ENCODE measurements at regions not wholly inside any gene's neighbourhood (a gene's known extent, or its start where the extent isn't known, plus 50 kb on each side); places are given as distances from the start of the nearest gene placed in this dataset.

DNA sequence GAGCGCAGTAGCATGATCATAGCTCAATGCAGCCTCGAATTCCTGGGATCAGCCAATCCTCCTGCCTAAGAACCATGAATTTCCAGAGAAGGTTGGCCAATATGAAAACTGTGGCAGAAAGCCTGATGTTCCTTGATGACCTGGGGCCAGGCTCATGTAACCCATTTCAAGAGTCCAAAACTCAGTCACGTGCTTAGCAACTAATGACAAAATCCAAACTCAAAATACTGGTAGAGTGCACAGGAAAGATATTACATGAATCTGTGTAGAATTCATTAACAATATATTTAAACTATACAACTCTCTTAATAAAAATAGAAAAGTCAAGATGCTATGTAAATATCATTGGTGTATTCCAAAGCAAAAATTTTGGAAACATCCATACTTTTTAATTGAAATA, 265.7 kb upstream of the NDST3 start:
- Mint-ChIP-seq H3K4me1 (ENCODE audit: low read depth in 2 of 2) (no peaks in the 10 kb centered on the region), H3K4me3 (no peak overlapping the region), H3K27ac (no peak overlapping the region), H3K27me3 (no peaks in the 10 kb centered on the region), H3K36me3 (no peaks in the 10 kb centered on the region), H3K9me3 (peaks cover 8% of the 10 kb centered on the region)
- ATAC-seq (no peak), DNase-seq (ENCODE audit: low spot score) (no peak)

DNA sequence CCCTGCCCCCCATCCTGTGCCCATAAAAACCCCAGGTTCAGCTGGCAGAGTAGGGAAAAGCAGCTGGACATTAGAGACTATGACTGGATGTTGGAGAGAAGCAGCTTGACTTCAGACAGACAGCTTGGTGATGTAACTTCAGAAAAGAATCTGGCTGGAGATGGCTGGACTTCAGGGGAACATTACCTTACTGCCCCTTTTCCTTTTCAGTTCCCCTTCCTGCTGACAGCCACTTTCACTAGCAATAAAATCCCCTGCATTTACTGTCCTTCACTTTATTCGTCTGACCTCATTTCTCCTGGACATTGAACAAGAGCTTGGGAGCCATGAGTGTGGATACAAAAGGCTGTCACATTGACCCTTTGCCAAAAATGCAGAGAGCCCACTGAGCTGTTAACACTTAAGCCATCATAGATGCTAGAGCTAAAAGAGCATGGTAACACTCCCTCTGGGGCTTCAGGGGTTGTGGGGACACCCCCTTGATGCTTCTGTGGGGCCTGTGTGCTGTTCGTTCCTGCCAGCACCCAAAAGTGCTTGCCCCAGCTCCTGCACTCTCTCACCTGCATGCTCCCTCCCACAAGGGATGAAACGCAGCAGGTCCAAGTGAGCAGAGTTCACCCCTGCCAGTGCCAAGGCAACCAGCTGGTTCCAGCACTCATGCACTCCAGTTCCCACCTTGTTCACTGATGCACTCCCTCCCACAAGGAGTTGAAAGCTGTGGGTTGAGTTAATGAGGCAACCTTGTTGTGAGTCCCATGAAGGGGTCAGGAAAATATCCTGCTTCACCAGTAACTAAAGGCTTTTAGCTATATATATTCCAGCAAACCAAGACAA, 263.8 kb upstream of the NDST3 start:
- Mint-ChIP-seq H3K27me3 (no peaks in the 10 kb centered on the region), H3K4me1 (ENCODE audit: low read depth in 2 of 2) (no peaks in the 10 kb centered on the region), H3K9me3 (peaks cover 3% of the 10 kb centered on the region), H3K4me3 (no peak overlapping the region), H3K27ac (no peak overlapping the region), H3K36me3 (no peaks in the 10 kb centered on the region)
- ATAC-seq (no peak), DNase-seq (ENCODE audit: low spot score) (no peak)

DNA sequence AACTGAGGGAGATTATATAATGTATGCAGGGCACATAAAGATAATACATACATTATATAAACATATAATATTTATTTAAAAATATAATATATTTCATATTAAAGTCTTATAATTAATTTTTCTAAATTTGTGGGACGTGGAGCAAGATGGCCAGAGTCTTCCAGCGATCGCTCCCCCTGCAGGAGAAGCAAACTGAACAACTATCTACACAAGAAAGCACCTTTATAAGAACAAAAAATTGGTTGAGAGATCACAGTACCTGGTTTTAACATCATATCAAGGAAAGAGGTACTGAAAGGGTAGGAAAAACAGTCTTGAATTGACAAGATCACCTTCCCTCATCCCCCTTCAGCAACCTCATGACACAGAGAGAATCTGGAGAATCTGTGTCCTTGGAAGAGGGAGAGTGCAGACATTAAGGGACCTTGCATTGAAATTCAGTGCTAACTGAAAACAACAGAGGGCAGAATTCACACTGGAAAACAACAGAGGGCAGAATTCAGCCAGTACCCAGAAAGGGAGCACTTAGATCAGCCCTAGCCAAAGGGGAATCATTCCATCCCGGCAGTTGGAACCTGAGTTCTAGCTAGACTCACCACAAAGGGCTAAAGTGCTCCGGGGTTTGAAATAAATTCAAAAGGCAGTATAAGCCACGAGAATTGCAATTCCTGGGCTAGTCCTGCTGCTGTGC, 262.5 kb upstream of the NDST3 start:
- no peaks in the 10 kb centered on the region for H3K4me1 Mint-ChIP-seq (ENCODE audit: low read depth in 2 of 2)
- H3K36me3 Mint-ChIP-seq = no peaks in the 10 kb centered on the region
- H3K4me3 Mint-ChIP-seq = no peak overlapping the region
- ATAC-seq = no peak
- no peaks in the 10 kb centered on the region for H3K27me3 Mint-ChIP-seq
- H3K9me3 Mint-ChIP-seq = peaks cover 6% of the 10 kb centered on the region
- no peak overlapping the region for H3K27ac Mint-ChIP-seq
- DNase-seq (ENCODE audit: low spot score) = no peak

DNA sequence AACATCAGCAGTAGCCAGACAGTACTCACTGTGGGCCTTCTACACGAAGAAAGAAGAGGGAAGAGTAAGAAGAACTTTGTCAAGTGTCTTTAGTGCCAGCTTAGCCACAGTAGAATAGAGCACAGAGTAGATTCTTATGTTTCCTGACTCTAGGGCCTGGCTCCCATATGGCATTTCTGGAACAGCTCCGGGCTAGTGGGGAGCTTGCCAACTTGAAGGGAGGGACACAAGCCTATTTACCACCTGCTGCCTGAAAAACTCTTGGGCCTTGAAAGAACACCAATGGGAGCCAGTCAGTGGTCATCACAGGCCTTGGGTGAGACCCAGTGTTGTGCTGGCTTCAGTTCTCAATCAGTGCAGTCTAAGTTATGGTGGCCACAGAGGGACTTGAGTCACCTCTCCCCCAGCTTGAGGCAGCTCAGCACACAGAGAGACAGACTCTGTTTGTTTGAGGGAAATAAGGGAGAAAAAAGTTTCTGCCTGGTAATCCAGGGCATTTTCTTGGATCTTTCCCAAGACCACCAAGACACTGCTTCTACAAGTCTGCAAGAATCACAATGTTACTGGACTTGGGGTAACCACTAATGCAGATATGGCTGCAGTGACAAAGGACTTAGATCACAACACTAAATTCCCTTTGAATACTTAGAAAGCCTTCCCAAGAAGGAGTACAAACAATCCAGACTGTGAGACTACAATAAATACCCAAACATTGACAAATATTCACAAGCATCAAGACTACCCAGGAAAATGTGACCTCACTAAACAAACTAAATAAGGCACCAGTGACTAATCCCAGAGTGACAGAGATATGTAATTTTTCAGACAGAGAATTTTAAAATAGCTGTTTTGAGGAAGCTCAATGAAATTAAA, 261.0 kb upstream of the NDST3 start:
- no peak overlapping the region for H3K27ac Mint-ChIP-seq
- H3K4me1 Mint-ChIP-seq (ENCODE audit: low read depth in 2 of 2) = no peaks in the 10 kb centered on the region
- DNase-seq (ENCODE audit: low spot score) (no peak), ATAC-seq (no peak)
- H3K27me3 Mint-ChIP-seq = no peaks in the 10 kb centered on the region
- peaks cover 6% of the 10 kb centered on the region for H3K9me3 Mint-ChIP-seq
- H3K4me3 Mint-ChIP-seq = no peak overlapping the region
- no peaks in the 10 kb centered on the region for H3K36me3 Mint-ChIP-seq

DNA sequence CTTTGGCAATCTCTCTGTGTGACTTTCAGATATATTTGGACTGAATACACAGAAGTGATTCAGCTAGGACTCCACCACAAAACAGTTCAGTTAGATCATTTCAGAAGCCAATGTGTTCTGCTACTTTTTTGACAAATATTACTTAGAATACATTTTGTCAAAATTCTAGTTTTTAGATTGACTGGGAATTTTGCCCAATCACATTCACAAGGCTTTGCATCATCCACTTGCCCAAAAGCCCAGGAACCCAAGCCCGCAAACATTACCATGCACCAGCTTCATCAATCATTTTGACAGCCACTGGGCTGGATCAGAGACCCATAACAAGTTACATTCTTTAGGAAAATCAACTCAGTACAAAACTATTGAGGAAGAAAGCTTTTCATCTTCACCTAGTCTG, 256.6 kb upstream of the NDST3 start:
- H3K4me1 Mint-ChIP-seq (ENCODE audit: low read depth in 2 of 2) = no peaks in the 10 kb centered on the region
- no peak overlapping the region for H3K4me3 Mint-ChIP-seq
- H3K9me3 Mint-ChIP-seq = peaks cover 3% of the 10 kb centered on the region
- no peak for ATAC-seq
- H3K36me3 Mint-ChIP-seq = no peaks in the 10 kb centered on the region
- H3K27ac Mint-ChIP-seq = no peak overlapping the region
- DNase-seq (ENCODE audit: low spot score) = no peak
- no peaks in the 10 kb centered on the region for H3K27me3 Mint-ChIP-seq

DNA sequence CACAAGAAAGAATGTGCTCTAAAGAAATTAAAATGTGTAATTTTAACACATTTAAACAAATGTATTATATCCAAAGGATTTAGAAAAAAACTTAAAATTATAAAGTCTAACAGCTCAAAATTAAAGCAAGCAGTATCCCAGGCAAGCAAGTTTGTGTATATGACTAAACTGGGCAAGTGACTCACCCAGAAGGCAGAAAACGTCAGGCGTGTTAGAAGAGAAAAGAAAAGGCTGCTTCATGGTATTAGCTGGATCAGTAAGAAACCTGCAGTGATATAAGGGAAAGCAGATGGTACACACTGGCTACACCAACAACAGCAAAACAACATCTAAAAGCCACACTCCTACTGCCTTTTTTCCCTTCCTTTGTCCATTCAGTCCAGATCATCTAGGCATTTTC, 250.6 kb upstream of the NDST3 start:
- Mint-ChIP-seq H3K27ac (no peak overlapping the region), H3K4me3 (no peak overlapping the region), H3K36me3 (no peaks in the 10 kb centered on the region), H3K4me1 (ENCODE audit: low read depth in 2 of 2) (no peaks in the 10 kb centered on the region), H3K27me3 (no peaks in the 10 kb centered on the region), H3K9me3 (peaks cover 3% of the 10 kb centered on the region)
- no peak for DNase-seq (ENCODE audit: low spot score)
- ATAC-seq = no peak

DNA sequence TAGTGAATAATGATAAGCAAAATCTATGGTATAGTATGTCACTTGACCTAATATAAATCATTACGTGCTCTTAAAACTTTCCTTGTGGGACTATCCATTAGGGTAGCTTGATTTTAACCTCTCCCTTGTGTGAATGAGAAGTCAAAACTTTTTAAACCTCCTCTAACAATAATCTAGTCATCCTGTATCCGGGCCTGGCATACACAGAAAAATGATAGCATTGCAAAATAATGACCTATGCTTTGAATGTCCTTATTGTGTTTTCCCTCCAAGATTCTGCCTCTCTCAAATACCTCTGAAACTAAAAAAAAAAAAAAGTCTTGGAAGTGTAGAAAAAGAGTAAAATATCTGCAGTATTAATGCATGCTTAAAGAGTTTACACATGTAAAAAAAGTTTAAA, 250.0 kb upstream of the NDST3 start:
- H3K36me3 Mint-ChIP-seq = no peaks in the 10 kb centered on the region
- H3K4me3 Mint-ChIP-seq = no peak overlapping the region
- no peak for ATAC-seq
- DNase-seq (ENCODE audit: low spot score) = no peak
- no peaks in the 10 kb centered on the region for H3K4me1 Mint-ChIP-seq (ENCODE audit: low read depth in 2 of 2)
- H3K9me3 Mint-ChIP-seq = peaks cover 3% of the 10 kb centered on the region
- no peak overlapping the region for H3K27ac Mint-ChIP-seq
- H3K27me3 Mint-ChIP-seq = no peaks in the 10 kb centered on the region

DNA sequence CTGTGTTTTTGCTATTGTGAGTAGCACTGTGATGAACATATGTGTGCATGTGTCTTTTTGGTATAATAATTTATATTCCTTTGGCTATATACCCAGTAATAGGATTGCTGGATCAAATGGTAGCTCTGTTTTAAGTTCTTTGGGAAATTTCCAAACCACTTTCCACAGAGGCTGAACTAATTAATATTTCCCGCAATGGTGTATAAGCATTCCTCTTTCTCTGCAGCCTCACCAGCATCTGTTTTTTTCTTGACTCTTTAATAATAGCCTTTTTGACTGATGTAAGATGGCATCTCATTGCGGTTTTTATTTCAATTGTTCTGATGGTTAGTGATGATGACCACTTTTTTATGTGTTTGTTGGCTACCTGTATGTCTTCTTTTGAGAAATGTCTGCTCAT, 247.7 kb upstream of the NDST3 start:
- no peaks in the 10 kb centered on the region for H3K4me1 Mint-ChIP-seq (ENCODE audit: low read depth in 2 of 2)
- no peak overlapping the region for H3K27ac Mint-ChIP-seq
- H3K27me3 Mint-ChIP-seq = no peaks in the 10 kb centered on the region
- H3K36me3 Mint-ChIP-seq = peaks cover 5% of the 10 kb centered on the region
- H3K4me3 Mint-ChIP-seq = no peak overlapping the region
- DNase-seq (ENCODE audit: low spot score) = no peak
- ATAC-seq = no peak
- H3K9me3 Mint-ChIP-seq = peaks cover 14% of the 10 kb centered on the region

DNA sequence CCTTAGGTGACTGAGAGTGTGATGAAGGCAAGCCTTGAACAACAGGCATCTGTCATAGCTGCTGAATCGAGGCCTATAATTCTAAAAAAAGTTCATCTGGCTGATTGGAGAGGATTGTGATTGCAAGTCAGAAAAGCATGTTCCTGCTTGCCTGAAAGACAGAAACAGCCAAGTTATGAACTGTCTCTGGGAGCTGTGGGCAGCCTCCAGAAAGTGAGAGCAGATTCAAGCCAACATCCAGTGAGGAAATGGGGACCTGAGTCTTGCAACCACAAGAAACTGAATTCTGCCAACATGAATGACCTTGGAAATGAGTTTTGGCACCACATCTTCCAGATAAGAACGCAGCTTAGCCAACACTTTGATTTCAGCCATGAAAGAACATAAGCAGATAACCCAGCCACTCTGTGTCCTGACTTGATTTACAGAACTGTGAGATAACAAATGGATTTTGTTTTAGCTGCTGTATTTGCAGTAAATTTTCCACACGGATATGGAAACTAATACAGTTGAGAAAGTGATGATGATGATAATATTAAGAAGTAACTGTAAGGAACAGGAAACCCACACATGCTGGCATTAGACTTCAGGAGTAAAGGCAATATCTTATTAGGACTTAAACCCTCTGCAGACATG, 240.3 kb upstream of the NDST3 start:
- H3K27me3 Mint-ChIP-seq = no peaks in the 10 kb centered on the region
- H3K4me1 Mint-ChIP-seq (ENCODE audit: low read depth in 2 of 2) = no peaks in the 10 kb centered on the region

DNA sequence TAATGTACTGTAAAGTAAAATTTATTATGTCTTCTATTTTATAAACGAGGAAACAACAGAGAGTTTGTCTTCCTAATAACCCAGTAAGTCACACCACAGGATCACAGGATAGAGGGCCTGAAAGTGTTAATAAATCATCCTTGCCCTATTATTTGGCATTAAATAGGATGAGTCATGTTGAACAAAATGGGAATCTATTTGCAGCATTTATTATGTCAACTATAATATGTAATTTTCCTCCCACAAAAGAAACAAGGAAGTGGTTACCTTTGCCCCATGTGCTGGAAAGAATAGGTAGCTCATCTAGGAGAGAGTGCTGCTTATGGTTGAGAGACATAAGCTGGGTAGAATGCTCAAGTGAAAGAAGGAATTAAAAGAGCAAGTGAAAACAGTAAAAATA, 237.6 kb upstream of the NDST3 start:
- Mint-ChIP-seq H3K27ac (no peak overlapping the region), H3K36me3 (no peaks in the 10 kb centered on the region), H3K4me3 (no peak overlapping the region), H3K4me1 (ENCODE audit: low read depth in 2 of 2) (no peaks in the 10 kb centered on the region), H3K9me3 (peaks cover 3% of the 10 kb centered on the region), H3K27me3 (no peaks in the 10 kb centered on the region)
- DNase-seq (ENCODE audit: low spot score) (no peak), ATAC-seq (no peak)

More for the DNA sequence above, 240.3 kb upstream of the NDST3 start:
- H3K36me3 Mint-ChIP-seq = peaks cover 5% of the 10 kb centered on the region
- H3K4me3 Mint-ChIP-seq = no peak overlapping the region
- ATAC-seq = no peak
- H3K9me3 Mint-ChIP-seq = peaks cover 11% of the 10 kb centered on the region
- H3K27ac Mint-ChIP-seq = no peak overlapping the region
- DNase-seq (ENCODE audit: low spot score) = no peak

DNA sequence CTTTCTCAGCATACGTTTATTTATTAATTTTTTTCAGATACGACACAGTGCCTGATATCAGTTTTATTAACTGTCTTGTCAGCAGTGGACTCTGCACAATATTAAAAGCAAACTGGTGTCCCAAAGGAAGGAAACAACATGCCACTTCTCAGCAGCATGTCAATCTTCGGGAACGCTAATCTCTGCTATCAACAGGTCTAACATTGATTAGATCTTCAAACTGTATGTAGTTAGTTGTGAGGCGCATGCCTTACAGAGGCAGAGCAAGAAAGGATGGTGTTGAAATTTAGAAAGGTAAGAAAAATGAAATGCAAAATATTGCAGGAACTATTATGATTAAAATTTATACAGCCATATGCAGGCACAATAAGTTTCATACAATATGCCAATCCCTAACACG, 233.7 kb upstream of the NDST3 start:
- Mint-ChIP-seq H3K27me3 (no peaks in the 10 kb centered on the region), H3K27ac (no peak overlapping the region), H3K36me3 (no peaks in the 10 kb centered on the region), H3K9me3 (peaks cover 6% of the 10 kb centered on the region), H3K4me1 (ENCODE audit: low read depth in 2 of 2) (no peaks in the 10 kb centered on the region), H3K4me3 (no peak overlapping the region)
- ATAC-seq (no peak), DNase-seq (ENCODE audit: low spot score) (no peak)

DNA sequence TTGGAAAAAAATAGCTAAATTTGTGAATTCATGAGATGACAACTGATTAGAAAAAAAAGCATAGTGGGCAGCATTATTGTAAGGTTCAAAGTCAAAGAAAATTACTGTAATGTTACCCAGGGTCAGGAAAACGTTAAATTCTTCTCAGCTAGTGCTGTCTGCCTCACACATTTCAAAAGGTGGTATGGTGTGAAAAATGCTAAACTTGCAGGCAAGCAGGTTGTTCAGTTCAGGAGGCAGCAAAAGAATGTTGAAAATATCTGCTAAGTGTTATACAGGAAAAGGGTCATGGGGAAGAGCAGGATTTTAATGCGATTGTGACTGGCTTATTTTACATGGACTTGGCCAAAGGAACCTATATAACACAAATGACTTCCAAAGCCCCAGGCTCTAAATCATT, 232.5 kb upstream of the NDST3 start:
- Mint-ChIP-seq H3K36me3 (no peaks in the 10 kb centered on the region), H3K9me3 (peaks cover 6% of the 10 kb centered on the region), H3K4me3 (no peak overlapping the region), H3K27ac (no peak overlapping the region), H3K27me3 (no peaks in the 10 kb centered on the region), H3K4me1 (ENCODE audit: low read depth in 2 of 2) (no peaks in the 10 kb centered on the region)
- ATAC-seq (no peak), DNase-seq (ENCODE audit: low spot score) (no peak)

DNA sequence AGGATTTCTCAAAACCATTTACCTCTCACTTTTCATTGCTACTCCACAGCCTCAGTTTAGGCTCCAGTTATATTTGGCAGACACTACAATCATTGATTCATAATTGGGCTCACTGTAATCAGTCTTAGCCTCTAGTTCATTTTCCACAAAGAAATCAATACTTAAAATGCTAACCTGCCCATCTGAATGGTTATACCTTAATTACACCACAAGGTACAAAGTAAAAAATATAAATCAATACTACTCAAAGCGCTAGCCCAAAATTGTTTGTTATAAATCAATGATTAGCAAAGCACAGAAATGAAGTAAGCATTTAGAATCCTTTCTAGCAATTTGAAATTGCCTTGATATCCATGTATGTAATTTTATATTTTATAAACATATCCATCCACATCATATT, 222.6 kb upstream of the NDST3 start:
- Mint-ChIP-seq H3K27ac (no peak overlapping the region), H3K9me3 (peaks cover 3% of the 10 kb centered on the region), H3K4me3 (no peak overlapping the region), H3K36me3 (no peaks in the 10 kb centered on the region), H3K27me3 (no peaks in the 10 kb centered on the region), H3K4me1 (ENCODE audit: low read depth in 2 of 2) (peaks cover 0 to 4% of the 10 kb centered on the region in 2 donors)
- DNase-seq (ENCODE audit: low spot score) (no peak), ATAC-seq (no peak)

All from natural killer cell treated with Interleukin-12 subunit alpha and Interleukin-12 subunit beta and Interleukin-15 and Interleukin-18, amount 100 ng/mL, for 72 hours (primary cell).